ENCODE measurements at regions not wholly inside any gene's neighbourhood (a gene's known extent, or its start where the extent isn't known, plus 50 kb on each side); places are given as distances from the start of the nearest gene placed in this dataset.
"Not testable (repeated sequence)": the region's sequence is repeated elsewhere in the genome, so short reads cannot be mapped to it uniquely, and the experiment has no call there.

- DNase-seq (ENCODE audit: low spot score): no peak
These were observed 154.9 kb upstream of the CARMIL1 start for GRCh38 chr6:25124216-25124715.

GRCh38 chr6:25125736-25126135 is 153.4 kb upstream of the CARMIL1 start:
- DNase-seq (ENCODE audit: low spot score): no peak

- no peak for DNase-seq (ENCODE audit: low spot score)
These were observed 151.9 kb upstream of the CARMIL1 start for GRCh38 chr6:25127076-25127837.

- DNase-seq (ENCODE audit: low spot score): no peak
These were observed 148.7 kb upstream of the CARMIL1 start for GRCh38 chr6:25130518-25130917.

GRCh38 chr6:25132934-25133333 is 146.2 kb upstream of the CARMIL1 start:
- DNase-seq (ENCODE audit: low spot score): no peak

GRCh38 chr6:25133568-25133967 is 145.6 kb upstream of the CARMIL1 start:
- DNase-seq (ENCODE audit: low spot score): no peak

- DNase-seq (ENCODE audit: low spot score): no peak
These were observed 142.3 kb upstream of the CARMIL1 start for GRCh38 chr6:25136854-25137253.

- DNase-seq (ENCODE audit: low spot score): no peak
These were observed 141.7 kb upstream of the CARMIL1 start for GRCh38 chr6:25137480-25137879.

- no peak for DNase-seq (ENCODE audit: low spot score)
These were observed 141.3 kb upstream of the CARMIL1 start for GRCh38 chr6:25137916-25138232.

GRCh38 chr6:25138233-25138933 is 140.8 kb upstream of the CARMIL1 start:
- DNase-seq (ENCODE audit: low spot score): peak; percentile 79

- DNase-seq (ENCODE audit: low spot score): no peak
These were observed 140.2 kb upstream of the CARMIL1 start for GRCh38 chr6:25138934-25139415.

- DNase-seq (ENCODE audit: low spot score): not testable (repeated sequence)
These were observed 139.6 kb upstream of the CARMIL1 start for GRCh38 chr6:25139608-25140007.

GRCh38 chr6:25142506-25142905 is 136.7 kb upstream of the CARMIL1 start:
- no peak for DNase-seq (ENCODE audit: low spot score)

- DNase-seq (ENCODE audit: low spot score): no peak
These were observed 134.3 kb upstream of the CARMIL1 start for GRCh38 chr6:25144919-25145318.

- no peak for DNase-seq (ENCODE audit: low spot score)
These were observed 132.0 kb upstream of the CARMIL1 start for GRCh38 chr6:25147223-25147622.

- DNase-seq (ENCODE audit: low spot score): no peak
These were observed 129.1 kb upstream of the CARMIL1 start for GRCh38 chr6:25150031-25150430.

- no peak for DNase-seq (ENCODE audit: low spot score)
These were observed 128.3 kb upstream of the CARMIL1 start for GRCh38 chr6:25150863-25151262.

- no peak for DNase-seq (ENCODE audit: low spot score)
These were observed 126.1 kb upstream of the CARMIL1 start for GRCh38 chr6:25153079-25153478.

- no peak for DNase-seq (ENCODE audit: low spot score)
These were observed 125.1 kb upstream of the CARMIL1 start for GRCh38 chr6:25154034-25154596.

- DNase-seq (ENCODE audit: low spot score): no peak
These were observed 124.0 kb upstream of the CARMIL1 start for GRCh38 chr6:25155211-25155610.

GRCh38 chr6:25156123-25156522 is 123.1 kb upstream of the CARMIL1 start:
- DNase-seq (ENCODE audit: low spot score): no peak

GRCh38 chr6:25157183-25157582 is 122.0 kb upstream of the CARMIL1 start:
- DNase-seq (ENCODE audit: low spot score): no peak

- DNase-seq (ENCODE audit: low spot score): no peak
These were observed 121.3 kb upstream of the CARMIL1 start for GRCh38 chr6:25157842-25158241.
